ENCODE measurements at regions not wholly inside any gene's neighbourhood (a gene's known extent, or its start where the extent isn't known, plus 50 kb on each side); places are given as distances from the start of the nearest gene placed in this dataset.
"Not testable (repeated sequence)": the region's sequence is repeated elsewhere in the genome, so short reads cannot be mapped to it uniquely, and the experiment has no call there.

DNA sequence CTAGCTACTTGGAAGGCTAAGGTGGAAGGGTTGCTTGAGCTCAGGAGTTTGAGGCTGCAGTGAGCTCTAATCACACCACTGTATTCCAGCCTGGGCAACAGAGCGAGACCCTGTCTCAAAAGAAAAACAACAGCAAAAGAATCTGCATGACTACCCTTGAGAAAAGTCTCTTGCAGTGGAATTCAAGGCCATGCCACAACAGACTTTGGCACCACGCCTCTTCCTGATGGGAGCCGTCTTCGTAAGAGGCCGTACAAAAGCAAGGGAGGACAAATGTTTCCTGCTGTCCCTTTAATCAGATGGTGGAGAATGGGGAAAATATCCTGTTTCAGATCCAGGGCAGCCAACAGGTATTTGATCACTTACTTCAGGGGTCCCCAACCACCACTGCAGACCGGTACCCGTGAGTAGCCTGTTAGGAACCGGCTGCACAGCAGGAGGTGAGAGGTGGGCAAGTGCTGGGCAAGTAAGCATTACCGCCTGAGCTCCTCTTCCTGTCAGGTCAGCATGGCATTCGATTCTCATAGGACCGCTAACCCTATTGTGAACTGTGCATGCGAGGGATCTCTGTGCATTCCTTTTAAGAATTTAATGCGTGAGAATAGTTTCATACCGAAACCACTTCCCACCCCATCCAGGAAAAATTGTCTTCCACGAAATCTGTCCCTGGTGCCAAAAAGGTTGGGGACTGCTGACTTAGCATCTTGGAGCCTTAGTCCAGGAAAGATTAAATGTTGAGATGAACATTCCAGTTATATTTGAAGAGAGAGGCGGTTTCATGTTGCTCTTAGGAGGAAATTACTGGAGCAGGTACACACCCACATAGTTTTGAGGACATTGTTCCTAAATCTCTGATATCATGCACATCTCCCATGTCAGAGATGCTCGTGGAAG lies 94.4 kb upstream of the XPO1 start:
- no peak for DNase-seq (ENCODE audit: low read depth, low spot score)

- no peak for DNase-seq (ENCODE audit: low read depth, low spot score)
Observed at GRCh38 chr2:61631321-61631720, 93.2 kb upstream of the XPO1 start.

DNA sequence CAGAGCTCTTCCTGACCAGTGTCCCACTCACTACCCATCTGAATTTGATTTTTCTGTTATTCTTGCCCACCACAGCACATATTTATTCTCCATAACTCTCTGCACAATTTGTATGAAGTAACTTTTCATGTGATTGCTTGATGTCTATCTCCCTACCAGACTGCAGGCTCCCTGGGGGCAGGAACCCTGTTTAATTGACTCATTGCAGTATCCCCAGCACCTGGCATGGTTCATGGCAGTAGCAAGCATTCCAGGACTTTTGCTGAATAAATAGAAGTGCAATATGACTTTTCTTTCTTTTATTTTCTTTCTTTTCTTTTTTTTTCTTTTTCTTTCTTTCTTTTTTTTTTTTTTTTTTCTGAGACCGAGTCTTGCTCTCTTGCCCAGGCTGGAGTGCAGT lies 88.7 kb upstream of the XPO1 start:
- DNase-seq (ENCODE audit: low read depth, low spot score): no peak

GRCh38 chr2:61623747-61624146 lies 85.6 kb upstream of the XPO1 start:
- no peak for DNase-seq (ENCODE audit: low read depth, low spot score)

DNA sequence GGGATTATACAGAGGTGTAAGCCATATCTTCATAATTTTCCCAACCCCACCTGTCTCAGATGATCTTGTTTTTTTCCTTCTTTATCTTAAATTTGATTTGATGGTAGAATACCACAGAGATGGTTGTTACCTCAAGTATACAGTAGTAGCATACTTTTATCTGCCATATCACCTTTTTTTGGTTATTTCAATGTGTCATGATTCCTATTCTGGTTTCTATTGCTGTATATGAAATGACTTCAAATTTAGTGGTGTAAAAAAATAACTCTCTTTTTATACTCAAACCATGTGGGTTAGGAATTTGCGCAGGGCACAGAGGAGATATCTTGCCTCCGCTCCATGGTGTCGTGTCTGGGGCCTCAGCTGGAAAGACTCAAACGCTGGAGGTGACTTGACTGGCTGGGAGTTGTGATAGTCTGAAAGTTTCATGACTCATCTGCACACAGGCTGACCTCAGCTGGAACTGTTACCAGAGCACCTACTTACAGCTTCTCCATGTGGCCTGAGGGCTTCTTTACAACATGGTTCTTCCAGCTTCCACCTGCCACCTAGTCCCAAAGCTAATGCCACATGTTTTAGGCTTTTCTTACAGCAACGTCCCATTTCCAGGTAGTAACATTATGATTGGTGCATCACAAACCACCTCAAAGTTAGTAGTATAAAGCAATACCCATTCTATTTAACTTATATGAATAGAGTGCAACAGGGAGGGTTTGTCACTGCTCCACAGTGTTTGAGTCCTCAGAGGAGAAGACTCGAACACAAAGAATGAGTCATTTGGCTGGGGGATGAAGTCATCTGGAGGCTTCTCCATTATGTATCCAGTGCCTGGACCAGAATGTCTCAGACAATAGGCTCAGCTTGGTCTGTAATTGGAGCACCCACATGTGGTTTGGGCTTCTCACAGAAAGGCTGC lies 82.3 kb upstream of the XPO1 start:
- DNase-seq (ENCODE audit: low read depth, low spot score): no peak

DNA sequence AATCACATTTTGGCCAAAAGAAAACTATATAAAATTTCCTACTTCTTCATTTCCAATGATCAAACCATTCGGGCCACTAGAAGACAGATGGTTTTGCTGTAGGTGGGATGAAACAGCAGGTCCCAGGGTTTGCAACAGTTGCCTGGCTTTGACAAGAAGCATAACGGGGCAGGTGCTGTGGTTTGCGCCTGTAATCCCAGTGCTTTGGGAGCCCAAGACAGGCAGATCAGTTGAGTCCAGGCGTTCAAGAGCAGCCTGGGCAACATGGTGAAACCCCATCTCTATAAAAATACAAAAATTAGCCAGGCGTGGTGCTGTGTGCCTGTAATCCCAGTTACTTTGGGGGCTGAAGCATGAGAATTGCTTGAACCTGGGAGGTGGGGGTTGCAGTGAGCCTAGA lies 81.4 kb upstream of the XPO1 start:
- no peak for DNase-seq (ENCODE audit: low read depth, low spot score)

DNA sequence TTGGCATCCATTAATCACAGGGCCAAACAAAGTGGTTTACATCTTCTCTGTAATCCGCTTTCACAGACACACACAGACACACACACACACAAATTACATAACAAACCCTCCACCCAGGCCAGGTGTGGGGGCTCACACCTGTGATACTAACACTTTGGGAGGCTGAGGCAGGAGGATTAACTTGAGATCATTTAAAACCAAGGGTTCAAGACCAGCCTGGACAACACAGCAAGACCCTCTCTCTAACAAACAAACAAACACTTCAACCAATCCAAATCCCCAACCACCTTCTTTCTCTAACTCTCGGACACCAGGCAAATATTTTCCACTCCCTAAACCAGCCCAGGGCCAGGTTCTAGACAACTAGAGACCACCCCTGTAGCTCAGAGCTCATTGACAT lies 79.5 kb upstream of the XPO1 start:
- DNase-seq (ENCODE audit: low read depth, low spot score): no peak

GRCh38 chr2:61605245-61605644 lies 67.1 kb upstream of the XPO1 start:
- DNase-seq (ENCODE audit: low read depth, low spot score): no peak

DNA sequence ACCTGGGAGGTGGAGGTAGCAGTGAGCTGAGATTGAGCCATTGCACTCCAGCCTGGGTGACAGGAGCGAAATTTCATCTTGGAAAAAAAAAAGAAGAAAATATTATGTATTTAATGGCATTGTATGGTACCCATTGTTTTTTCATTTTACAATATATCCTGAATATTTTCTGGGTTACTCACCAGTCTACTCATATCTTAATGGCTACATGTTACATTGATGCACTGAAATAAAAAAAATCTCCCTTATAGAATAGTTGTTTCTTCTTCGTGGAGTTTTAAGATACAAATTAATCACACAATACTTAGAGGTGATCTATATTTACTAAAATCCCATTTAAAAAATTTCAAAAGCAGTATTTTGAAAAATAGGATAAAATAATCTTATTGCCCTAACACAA lies 66.3 kb upstream of the XPO1 start:
- DNase-seq (ENCODE audit: low read depth, low spot score): no peak

GRCh38 chr2:61598515-61599156 lies 60.5 kb upstream of the XPO1 start:
- DNase-seq (ENCODE audit: low read depth, low spot score): not testable (repeated sequence)

DNA sequence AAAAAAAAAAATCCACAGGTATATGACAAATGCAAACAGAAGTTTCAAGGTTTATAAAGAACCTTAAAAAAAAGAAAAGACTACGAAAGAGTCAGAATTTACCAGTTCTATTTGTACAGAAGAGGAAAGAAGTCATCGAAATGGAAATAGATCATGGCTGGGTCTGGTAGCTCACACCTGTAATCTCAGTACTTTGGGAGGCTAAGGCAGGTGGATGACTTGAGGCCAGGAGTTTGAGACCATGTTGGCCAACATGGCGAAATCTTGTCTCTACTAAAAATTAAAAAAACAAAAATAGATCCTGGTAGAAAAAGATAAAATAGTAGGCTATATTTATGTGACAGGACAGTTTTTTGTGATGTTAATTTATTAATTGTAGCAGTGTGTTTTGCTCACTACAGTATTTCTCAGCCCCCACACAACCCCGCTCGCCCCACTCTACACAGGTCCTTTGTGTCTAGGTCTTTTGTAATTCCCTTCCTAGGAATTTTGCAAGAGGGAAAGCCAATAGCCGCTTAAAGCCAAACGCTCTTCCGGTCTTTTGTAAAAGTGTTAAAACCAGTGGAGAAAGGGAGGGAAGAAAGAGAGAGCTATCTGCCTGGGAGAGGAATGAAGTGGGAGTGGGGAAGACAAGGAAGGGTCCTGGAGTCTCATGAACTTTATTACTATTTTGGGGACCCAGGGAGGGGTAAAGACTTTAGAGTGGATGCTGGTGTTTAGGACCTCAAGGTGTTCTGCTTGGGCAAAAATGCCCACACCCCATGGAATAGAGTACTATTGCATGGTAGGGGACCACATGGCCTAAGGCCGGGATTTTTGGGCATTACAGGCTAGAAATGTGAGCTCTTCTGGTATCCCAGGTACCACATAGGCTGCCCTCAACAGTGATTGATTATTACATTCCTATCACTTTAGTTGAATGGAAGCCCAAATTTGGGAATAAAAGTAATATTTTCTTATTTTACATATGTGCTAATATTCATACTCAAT lies 59.4 kb upstream of the XPO1 start:
- DNase-seq (ENCODE audit: low read depth, low spot score): no peak

GRCh38 chr2:61594201-61594600 lies 56.0 kb upstream of the XPO1 start:
- not testable (repeated sequence) for DNase-seq (ENCODE audit: low read depth, low spot score)

GRCh38 chr2:61593648-61594047 lies 55.5 kb upstream of the XPO1 start:
- not testable (repeated sequence) for DNase-seq (ENCODE audit: low read depth, low spot score)

DNA sequence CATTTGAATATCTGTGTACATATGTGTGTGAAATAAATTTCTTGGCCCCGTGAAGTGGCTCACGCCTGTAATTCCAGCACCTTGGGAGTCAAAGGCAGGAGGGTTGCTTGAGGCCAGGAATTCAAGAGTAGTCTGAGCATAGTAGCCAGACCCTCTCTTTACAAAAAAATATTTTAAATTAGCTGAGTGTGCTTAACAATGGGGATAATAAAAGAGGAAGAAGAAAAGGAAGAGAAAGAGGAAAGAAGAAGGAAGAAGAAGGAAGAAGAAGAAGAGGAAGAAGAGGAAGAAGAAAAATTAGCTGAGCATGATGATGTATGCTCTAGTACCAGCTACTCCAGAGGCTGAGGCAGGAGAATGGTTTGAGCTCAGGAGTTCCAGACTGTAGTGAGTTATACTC lies 52.1 kb upstream of the XPO1 start:
- no peak for DNase-seq (ENCODE audit: low read depth, low spot score)

GRCh38 chr2:61588566-61588965 lies 50.4 kb upstream of the XPO1 start:
- no peak for DNase-seq (ENCODE audit: low read depth, low spot score)
